Neural cell (in vitro differentiated cells): ENCODE measurements at regions not wholly inside any gene's neighbourhood (a gene's known extent, or its start where the extent isn't known, plus 50 kb on each side); places are given as distances from the start of the nearest gene placed in this dataset.

Source experiments
- EP300 ChIP-seq: fragments of 450-650 bp; conservative IDR thresholded peaks from 2 replicates; pipeline ENCODE4 v1.6.1; 2014; ENCODE audit warnings: antibody characterized with exemption, mild to moderate bottlenecking, moderate library complexity; ENCODE audit not compliant: poor library complexity, severe bottlenecking
- EZH2 ChIP-seq: fragments of 200-600, 300-800 bp; shearing (Covaris generic), sonication (generic); IDR thresholded peaks from 2 replicates; pipeline ENCODE4 v1.6.1; 2014; ENCODE audit warnings: antibody characterized with exemption, low read length, borderline replicate concordance, mild to moderate bottlenecking; ENCODE audit not compliant: insufficient read depth, poor library complexity, severe bottlenecking
- POLR2AphosphoS5 ChIP-seq: IDR thresholded peaks from 2 replicates; pipeline ENCODE4 v1.6.1; 2012
- RAD21 ChIP-seq: fragments of 450-650 bp; conservative IDR thresholded peaks from 2 replicates; pipeline ENCODE4 v1.6.1; 2014; ENCODE audit warnings: antibody characterized with exemption, mild to moderate bottlenecking, moderate library complexity
- TAF1 ChIP-seq: IDR thresholded peaks from 2 replicates; pipeline ENCODE4 v1.6.1; 2012; ENCODE audit warnings: low read depth
- TF ChIP-seq, protein P1 (sequence below): IDR thresholded peaks from 2 replicates; pipeline ENCODE4 v1.6.1; 2012; ENCODE audit warnings: borderline replicate concordance
- TF ChIP-seq, protein P2 (sequence below): fragments of 450-650 bp; IDR thresholded peaks from 2 replicates; pipeline ENCODE4 v1.5.1; 2014; ENCODE audit warnings: antibody characterized with exemption, mild to moderate bottlenecking, moderate library complexity; ENCODE audit not compliant: poor library complexity, severe bottlenecking

DNA sequence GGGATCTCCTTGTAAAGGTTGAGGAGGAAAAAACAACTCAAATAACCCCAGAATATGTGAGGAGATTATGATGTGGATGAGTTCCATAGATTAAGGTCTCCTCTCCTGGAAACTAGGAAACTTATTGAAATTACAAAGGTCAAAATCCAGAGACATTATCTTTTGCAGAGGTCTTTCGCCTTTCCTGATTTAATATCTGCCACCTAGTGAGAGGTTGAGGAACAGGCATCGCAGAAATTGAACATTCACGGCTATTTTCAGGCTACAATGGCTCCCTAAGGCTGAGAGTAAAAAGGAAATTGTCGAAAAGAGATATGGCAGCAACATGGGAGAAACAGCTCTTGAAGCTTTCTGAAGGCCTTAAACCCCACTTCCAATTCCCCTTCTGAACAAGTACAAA lies 127.5 kb upstream of the PLCXD3 start:
- TF ChIP-seq EP300 (no peak), POLR2AphosphoS5 (no peak), EZH2 (no peak), TAF1 (no peak), RAD21 (no peak)
- TF ChIP-seq, protein P1, sequence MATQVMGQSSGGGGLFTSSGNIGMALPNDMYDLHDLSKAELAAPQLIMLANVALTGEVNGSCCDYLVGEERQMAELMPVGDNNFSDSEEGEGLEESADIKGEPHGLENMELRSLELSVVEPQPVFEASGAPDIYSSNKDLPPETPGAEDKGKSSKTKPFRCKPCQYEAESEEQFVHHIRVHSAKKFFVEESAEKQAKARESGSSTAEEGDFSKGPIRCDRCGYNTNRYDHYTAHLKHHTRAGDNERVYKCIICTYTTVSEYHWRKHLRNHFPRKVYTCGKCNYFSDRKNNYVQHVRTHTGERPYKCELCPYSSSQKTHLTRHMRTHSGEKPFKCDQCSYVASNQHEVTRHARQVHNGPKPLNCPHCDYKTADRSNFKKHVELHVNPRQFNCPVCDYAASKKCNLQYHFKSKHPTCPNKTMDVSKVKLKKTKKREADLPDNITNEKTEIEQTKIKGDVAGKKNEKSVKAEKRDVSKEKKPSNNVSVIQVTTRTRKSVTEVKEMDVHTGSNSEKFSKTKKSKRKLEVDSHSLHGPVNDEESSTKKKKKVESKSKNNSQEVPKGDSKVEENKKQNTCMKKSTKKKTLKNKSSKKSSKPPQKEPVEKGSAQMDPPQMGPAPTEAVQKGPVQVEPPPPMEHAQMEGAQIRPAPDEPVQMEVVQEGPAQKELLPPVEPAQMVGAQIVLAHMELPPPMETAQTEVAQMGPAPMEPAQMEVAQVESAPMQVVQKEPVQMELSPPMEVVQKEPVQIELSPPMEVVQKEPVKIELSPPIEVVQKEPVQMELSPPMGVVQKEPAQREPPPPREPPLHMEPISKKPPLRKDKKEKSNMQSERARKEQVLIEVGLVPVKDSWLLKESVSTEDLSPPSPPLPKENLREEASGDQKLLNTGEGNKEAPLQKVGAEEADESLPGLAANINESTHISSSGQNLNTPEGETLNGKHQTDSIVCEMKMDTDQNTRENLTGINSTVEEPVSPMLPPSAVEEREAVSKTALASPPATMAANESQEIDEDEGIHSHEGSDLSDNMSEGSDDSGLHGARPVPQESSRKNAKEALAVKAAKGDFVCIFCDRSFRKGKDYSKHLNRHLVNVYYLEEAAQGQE = no peak
- TF ChIP-seq, protein P2, sequence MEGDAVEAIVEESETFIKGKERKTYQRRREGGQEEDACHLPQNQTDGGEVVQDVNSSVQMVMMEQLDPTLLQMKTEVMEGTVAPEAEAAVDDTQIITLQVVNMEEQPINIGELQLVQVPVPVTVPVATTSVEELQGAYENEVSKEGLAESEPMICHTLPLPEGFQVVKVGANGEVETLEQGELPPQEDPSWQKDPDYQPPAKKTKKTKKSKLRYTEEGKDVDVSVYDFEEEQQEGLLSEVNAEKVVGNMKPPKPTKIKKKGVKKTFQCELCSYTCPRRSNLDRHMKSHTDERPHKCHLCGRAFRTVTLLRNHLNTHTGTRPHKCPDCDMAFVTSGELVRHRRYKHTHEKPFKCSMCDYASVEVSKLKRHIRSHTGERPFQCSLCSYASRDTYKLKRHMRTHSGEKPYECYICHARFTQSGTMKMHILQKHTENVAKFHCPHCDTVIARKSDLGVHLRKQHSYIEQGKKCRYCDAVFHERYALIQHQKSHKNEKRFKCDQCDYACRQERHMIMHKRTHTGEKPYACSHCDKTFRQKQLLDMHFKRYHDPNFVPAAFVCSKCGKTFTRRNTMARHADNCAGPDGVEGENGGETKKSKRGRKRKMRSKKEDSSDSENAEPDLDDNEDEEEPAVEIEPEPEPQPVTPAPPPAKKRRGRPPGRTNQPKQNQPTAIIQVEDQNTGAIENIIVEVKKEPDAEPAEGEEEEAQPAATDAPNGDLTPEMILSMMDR = no peak
